HG02678 (cell line): ENCODE measurements at regions not wholly inside any gene's neighbourhood (a gene's known extent, or its start where the extent isn't known, plus 50 kb on each side); places are given as distances from the start of the nearest gene placed in this dataset.

Experiments used
- ATAC-seq: cut with Tn5 transposase; IDR thresholded peaks from one replicate; pipeline ENCODE4 v1.9.1; 2021; ENCODE audit warnings: mild to moderate bottlenecking, moderate library complexity; ENCODE audit not compliant: unreplicated experiment

GRCh38 chr2:37858400-37858711 is 66.7 kb upstream of the RMDN2 start:
- no peak for ATAC-seq

- ATAC-seq, result no peak
These were observed 66.3 kb upstream of the RMDN2 start for GRCh38 chr2:37858725-37859267.

GRCh38 chr2:37862620-37863019 is 62.5 kb upstream of the RMDN2 start:
- ATAC-seq, result no peak

GRCh38 chr2:37864217-37864616 is 60.9 kb upstream of the RMDN2 start:
- no peak for ATAC-seq

GRCh38 chr2:37865640-37866039 is 59.4 kb upstream of the RMDN2 start:
- ATAC-seq, result no peak

GRCh38 chr2:37866171-37866934 is 58.7 kb upstream of the RMDN2 start:
- no peak for ATAC-seq

GRCh38 chr2:37867166-37867565 is 57.9 kb upstream of the RMDN2 start:
- no peak for ATAC-seq

- ATAC-seq, result no peak
These were observed 56.2 kb upstream of the RMDN2 start for GRCh38 chr2:37868866-37869265.

- ATAC-seq, result no peak
These were observed 55.8 kb upstream of the RMDN2 start for GRCh38 chr2:37869304-37869703.

- ATAC-seq, result no peak
These were observed 55.3 kb upstream of the RMDN2 start for GRCh38 chr2:37869771-37870170.

GRCh38 chr2:37870829-37871228 is 54.3 kb upstream of the RMDN2 start:
- no peak for ATAC-seq

GRCh38 chr2:37871456-37872191 is 53.5 kb upstream of the RMDN2 start:
- ATAC-seq, result peak; percentile 46

- no peak for ATAC-seq
These were observed 52.8 kb upstream of the RMDN2 start for GRCh38 chr2:37872192-37872750.

GRCh38 chr2:37873229-37873628 is 51.9 kb upstream of the RMDN2 start:
- ATAC-seq, result no peak

- no peak for ATAC-seq
These were observed 51.2 kb upstream of the RMDN2 start for GRCh38 chr2:37873749-37874330.

- ATAC-seq, result peak; percentile 62
These were observed 50.6 kb upstream of the RMDN2 start for GRCh38 chr2:37874470-37874869.
